SK-MEL-5 (cell line): ENCODE measurements at regions not wholly inside any gene's neighbourhood (a gene's known extent, or its start where the extent isn't known, plus 50 kb on each side); places are given as distances from the start of the nearest gene placed in this dataset.
A peak's percentile ranks its signal among the peaks of the same experiment; 100 is the strongest.

Experiments
- DNase-seq: peaks from one replicate; pipeline ENCODE4 v3.0.0-alpha.2; 2016; ENCODE audit warnings: low read depth, low spot score
- in situ Hi-C: cut with HindIII; loops from 2 replicates; pipeline ENCODE4 v1.10.0; 2016; ENCODE audit warnings: low sequenced_read_pairs, high pct_unique_total_duplicates, low pct_unique_long_range_greater_than_20kb

GRCh38 chr20:9927224-9927623 lies 88.3 kb upstream of the PAK5 start:
- in situ Hi-C loops = no loop called here
- no peak for DNase-seq

- DNase-seq = no peak
- in situ Hi-C loops = no loop called here
Observed at GRCh38 chr20:9926476-9926875, 87.6 kb upstream of the PAK5 start.

- in situ Hi-C loops = no loop called here
- no peak for DNase-seq
Observed at GRCh38 chr20:9926007-9926406, 87.1 kb upstream of the PAK5 start.

- no peak for DNase-seq
- in situ Hi-C loops = no loop called here
Observed at GRCh38 chr20:9923648-9924047, 84.8 kb upstream of the PAK5 start.

- in situ Hi-C loops = no loop called here
- DNase-seq = no peak
Observed at GRCh38 chr20:9920866-9921265, 82.0 kb upstream of the PAK5 start.

- DNase-seq = no peak
- in situ Hi-C loops = no loop called here
Observed at GRCh38 chr20:9919271-9920014, 80.6 kb upstream of the PAK5 start.

- in situ Hi-C loops = no loop called here
- no peak for DNase-seq
Observed at GRCh38 chr20:9918348-9918747, 79.5 kb upstream of the PAK5 start.

GRCh38 chr20:9916761-9917160 lies 77.9 kb upstream of the PAK5 start:
- in situ Hi-C loops = no loop called here
- DNase-seq = no peak

- in situ Hi-C loops = no loop called here
- DNase-seq = peak; percentile 70
Observed at GRCh38 chr20:9912858-9913434, 74.1 kb upstream of the PAK5 start.

- in situ Hi-C loops = no loop called here
- no peak for DNase-seq
Observed at GRCh38 chr20:9912290-9912689, 73.4 kb upstream of the PAK5 start.

GRCh38 chr20:9911519-9911918 lies 72.6 kb upstream of the PAK5 start:
- in situ Hi-C loops = no loop called here
- DNase-seq = no peak

- DNase-seq = no peak
- in situ Hi-C loops = no loop called here
Observed at GRCh38 chr20:9909167-9909566, 70.3 kb upstream of the PAK5 start.

GRCh38 chr20:9903048-9903655 lies 64.3 kb upstream of the PAK5 start:
- in situ Hi-C loops = no loop called here
- peak; percentile 52 for DNase-seq

GRCh38 chr20:9889270-9889981 lies 50.5 kb upstream of the PAK5 start:
- in situ Hi-C loops = no loop called here
- DNase-seq = peak; percentile 65
